PC-3 (cell line): ENCODE measurements at regions not wholly inside any gene's neighbourhood (a gene's known extent, or its start where the extent isn't known, plus 50 kb on each side); places are given as distances from the start of the nearest gene placed in this dataset.

Experiments
- CTCF ChIP-seq: fragments of 300-600 bp; sonication (generic); conservative IDR thresholded peaks from 2 replicates; pipeline ENCODE4 v1.5.1; 2017; ENCODE audit warnings: antibody characterized with exemption, low read depth, mild to moderate bottlenecking, low read length
- EZH2 ChIP-seq: fragments of 300-600 bp; sonication (generic); IDR thresholded peaks from one replicate; pipeline ENCODE4 v1.6.1; 2017; ENCODE audit warnings: antibody characterized with exemption, mild to moderate bottlenecking, low read length; ENCODE audit not compliant: unreplicated experiment
- EZH2phosphoT487 ChIP-seq: fragments of 300-600 bp; sonication (generic); IDR thresholded peaks from 2 replicates; pipeline ENCODE4 v1.6.1; 2018; ENCODE audit warnings: mild to moderate bottlenecking, antibody characterized with exemption, low read length, borderline replicate concordance

DNA sequence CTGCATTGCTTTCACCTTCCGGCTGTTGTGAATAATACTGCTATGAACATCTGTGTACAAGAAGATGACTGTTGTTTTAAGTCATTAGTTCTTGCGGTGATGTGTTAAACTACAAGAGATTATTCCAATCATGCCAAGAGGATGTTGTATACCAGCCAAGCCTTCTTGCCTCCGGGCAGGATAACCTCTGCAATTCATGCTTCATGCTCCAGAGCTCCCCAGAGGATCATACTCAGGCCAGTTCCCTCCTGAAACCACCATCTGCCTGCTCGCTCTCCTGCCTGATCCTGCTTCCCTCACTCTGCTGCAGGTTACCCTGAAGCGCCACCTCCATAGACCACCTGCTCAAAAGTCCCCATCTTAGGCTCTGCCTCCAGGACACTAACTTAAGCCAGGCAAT is 187.1 kb upstream of the PROK2 start:
- no peak for TF ChIP-seq CTCF
- TF ChIP-seq EZH2phosphoT487, result no peak
- no peak for TF ChIP-seq EZH2
